IMR-90 (cell line): ENCODE measurements at regions not wholly inside any gene's neighbourhood (a gene's known extent, or its start where the extent isn't known, plus 50 kb on each side); places are given as distances from the start of the nearest gene placed in this dataset.

ENCODE experiments used
- ATAC-seq: fragments of 200-7000 bp; cut with Tn5 transposase; 2 replicates; pipeline ENCODE4 v1.9.1; 2020; ENCODE audit warnings: low read depth, mild to moderate bottlenecking, moderate library complexity
- BruUV-seq: library from RNA; stranded (reverse); fragments of 400-500 nt; replicated peaks from 2 replicates; lab custom pipeline; 2021; lab: Mats Ljungman, UMichigan
- CTCF ChIA-PET: fragments of 300-600 bp; formaldehyde crosslinking; extraction: SDS; loops from one replicate; lab custom pipeline; 2021; ENCODE audit warnings: antibody characterized with exemption; lab: Yijun Ruan, JAX
- POLR2A ChIA-PET: fragments of 300-600 bp; sonication (Branson Sonifier 250); formaldehyde crosslinking; loops from one replicate; lab custom pipeline; 2022; ENCODE audit warnings: antibody characterized with exemption; ENCODE audit not compliant: unreplicated experiment; lab: Charles Lee
- DNase-seq: peaks from one replicate; pipeline ENCODE4 v3.0.0; 2013
- H2AFZ ChIP-seq: replicated peaks from 2 replicates; pipeline ENCODE3; 2013; ENCODE audit warnings: low read length, mild to moderate bottlenecking; ENCODE audit not compliant: poor library complexity
- H2AK5ac ChIP-seq: 2 replicates; pipeline ENCODE4 v1.6.1; 2013; ENCODE audit warnings: low read depth, low read length, inconsistent platforms
- H2AK9ac ChIP-seq: replicated peaks from 2 replicates; pipeline ENCODE3; 2013; ENCODE audit warnings: mild to moderate bottlenecking, low read depth, low read length, moderate library complexity; ENCODE audit not compliant: poor library complexity
- H2BK120ac ChIP-seq: 2 replicates; pipeline ENCODE4 v1.6.1; 2013; ENCODE audit warnings: low read depth, low read length, inconsistent platforms
- H2BK15ac ChIP-seq: 3 replicates; pipeline ENCODE4 v1.6.1; 2013; ENCODE audit warnings: low read depth, low read length, inconsistent platforms
- H2BK20ac ChIP-seq: 2 replicates; pipeline ENCODE4 v1.6.1; 2013; ENCODE audit warnings: low read depth, mild to moderate bottlenecking, inconsistent platforms, low read length, moderate library complexity
- H2BK5ac ChIP-seq: 2 replicates; pipeline ENCODE4 v1.6.1; 2013; ENCODE audit warnings: mild to moderate bottlenecking, low read depth, low read length, inconsistent platforms; ENCODE audit not compliant: poor library complexity, severe bottlenecking
- H3K14ac ChIP-seq: replicated peaks from 2 replicates; pipeline ENCODE4 v1.6.1; 2013; ENCODE audit warnings: low read depth, low read length, inconsistent platforms
- H3K18ac ChIP-seq: 2 replicates; pipeline ENCODE4 v1.6.1; 2013; ENCODE audit warnings: low read depth, low read length, control low read depth
- H3K23ac ChIP-seq: 2 replicates; pipeline ENCODE4 v1.6.1; 2013; ENCODE audit warnings: low read depth, low read length, inconsistent platforms
- H3K27ac ChIP-seq: 2 replicates; pipeline ENCODE4 v1.5.1; 2013; ENCODE audit warnings: mild to moderate bottlenecking, control low read depth, low read length; ENCODE audit not compliant: insufficient read depth
- H3K27me3 ChIP-seq: 2 replicates; pipeline ENCODE4 v1.6.1; 2013; ENCODE audit warnings: low read length; ENCODE audit not compliant: control insufficient read depth, insufficient read depth
- H3K36me3 ChIP-seq: 2 replicates; pipeline ENCODE4 v1.6.1; 2013; ENCODE audit warnings: low read length, mixed read lengths; ENCODE audit not compliant: control insufficient read depth, insufficient read depth
- H3K4ac ChIP-seq: 2 replicates; pipeline ENCODE4 v1.6.1; 2013; ENCODE audit warnings: low read depth, low read length, inconsistent platforms
- H3K4me1 ChIP-seq: 2 replicates; pipeline ENCODE4 v1.6.1; 2013; ENCODE audit warnings: low read length, mixed read lengths; ENCODE audit not compliant: control insufficient read depth, insufficient read depth
- H3K4me2 ChIP-seq: 2 replicates; pipeline ENCODE4 v1.6.1; 2013; ENCODE audit warnings: low read depth, mild to moderate bottlenecking, control low read depth, low read length, moderate library complexity
- H3K4me3 ChIP-seq: 2 replicates; pipeline ENCODE4 v1.5.1; 2013; ENCODE audit warnings: low read depth, mild to moderate bottlenecking, control low read depth, low read length, moderate library complexity; ENCODE audit not compliant: insufficient read depth
- H3K56ac ChIP-seq: 2 replicates; pipeline ENCODE4 v1.6.1; 2013; ENCODE audit warnings: low read length, inconsistent platforms; ENCODE audit not compliant: insufficient read depth; ENCODE audit errors: extremely low read depth
- H3K79me1 ChIP-seq, 2 experiments: 2 replicates each; pipeline ENCODE4 v1.6.1; 2013; ENCODE audit warnings: low read length in 2 of 2, inconsistent platforms in 1 of 2, low read depth in 1 of 2
- H3K9ac ChIP-seq: 2 replicates; pipeline ENCODE4 v1.6.1; 2013; ENCODE audit warnings: low read depth, low read length, control low read depth
- H3K9me1 ChIP-seq: 2 replicates; pipeline ENCODE4 v1.6.1; 2013; ENCODE audit warnings: low read length, inconsistent platforms; ENCODE audit not compliant: insufficient read depth
- H3K9me3 ChIP-seq: 2 replicates; pipeline ENCODE4 v1.6.1; 2013; ENCODE audit warnings: low read length; ENCODE audit not compliant: control insufficient read depth, insufficient read depth
- H4K20me1 ChIP-seq: 2 replicates; pipeline ENCODE4 v1.6.1; 2013; ENCODE audit warnings: low read length, inconsistent platforms; ENCODE audit not compliant: insufficient read depth
- H4K5ac ChIP-seq: 2 replicates; pipeline ENCODE4 v1.6.1; 2013; ENCODE audit warnings: mild to moderate bottlenecking, low read depth, low read length, control low read depth
- H4K8ac ChIP-seq, 2 experiments: 2 replicates each; pipeline ENCODE4 v1.6.1; 2013; ENCODE audit warnings: low read depth in 2 of 2, low read length in 2 of 2, control low read depth in 1 of 2, inconsistent platforms in 1 of 2
- H4K91ac ChIP-seq: 2 replicates; pipeline ENCODE4 v1.6.1; 2013; ENCODE audit warnings: low read depth, low read length, inconsistent platforms; ENCODE audit not compliant: insufficient read depth
- BHLHE40 ChIP-seq: fragments of 150-350 bp; IDR thresholded peaks from 2 replicates; pipeline ENCODE4 v1.6.1; 2016; ENCODE audit warnings: mild to moderate bottlenecking, low read depth, low read length
- CEBPB ChIP-seq: IDR thresholded peaks from 2 replicates; pipeline ENCODE4 v1.6.1; 2012; ENCODE audit warnings: low read depth, low read length, improper control_type of control experiment
- CHD1 ChIP-seq: IDR thresholded peaks from 2 replicates; pipeline ENCODE4 v1.6.1; 2012; ENCODE audit warnings: low read depth, low read length, improper control_type of control experiment
- CTCF ChIP-seq: conservative IDR thresholded peaks from 2 replicates; pipeline ENCODE4 v1.5.1; 2012; ENCODE audit warnings: mild to moderate bottlenecking, low read depth, low read length, improper control_type of control experiment
- FOS ChIP-seq: fragments of 150-350 bp; IDR thresholded peaks from 2 replicates; pipeline ENCODE4 v1.6.1; 2016; ENCODE audit warnings: low read depth, low read length
- MAFK ChIP-seq: IDR thresholded peaks from 2 replicates; pipeline ENCODE4 v1.6.1; 2012; ENCODE audit warnings: low read depth, low read length, improper control_type of control experiment
- MAZ ChIP-seq: IDR thresholded peaks from 2 replicates; pipeline ENCODE4 v1.6.1; 2012; ENCODE audit warnings: low read depth, mild to moderate bottlenecking, low read length, improper control_type of control experiment, moderate library complexity, borderline replicate concordance
- MXI1 ChIP-seq: IDR thresholded peaks from 2 replicates; pipeline ENCODE4 v1.6.1; 2012; ENCODE audit warnings: low read depth, mild to moderate bottlenecking, low read length, moderate library complexity, borderline replicate concordance
- NFE2L2 ChIP-seq: fragments of 150-350 bp; IDR thresholded peaks from 2 replicates; pipeline ENCODE4 v1.6.1; 2016; ENCODE audit warnings: low read depth, mild to moderate bottlenecking, low read length
- POLR2A ChIP-seq: IDR thresholded peaks from 2 replicates; pipeline ENCODE4 v1.6.1; 2012; ENCODE audit warnings: mild to moderate bottlenecking, low read depth, low read length
- RAD21 ChIP-seq: IDR thresholded peaks from 2 replicates; pipeline ENCODE4 v1.6.1; 2012; ENCODE audit warnings: low read length, improper control_type of control experiment
- RCOR1 ChIP-seq: IDR thresholded peaks from 2 replicates; pipeline ENCODE4 v1.6.1; 2012; ENCODE audit warnings: mild to moderate bottlenecking, low read length, improper control_type of control experiment; ENCODE audit not compliant: insufficient replicate concordance
- RFX5 ChIP-seq: IDR thresholded peaks from 2 replicates; pipeline ENCODE4 v1.8.0; 2012; ENCODE audit warnings: low read depth, mild to moderate bottlenecking, low read length, moderate library complexity
- SMC3 ChIP-seq: fragments of 150-350 bp; IDR thresholded peaks from 2 replicates; pipeline ENCODE4 v1.6.1; 2016; ENCODE audit warnings: low read depth, mild to moderate bottlenecking, antibody characterized with exemption, low read length, moderate library complexity
- USF2 ChIP-seq: fragments of 150-350 bp; IDR thresholded peaks from 2 replicates; pipeline ENCODE4 v1.6.1; 2017; ENCODE audit warnings: mild to moderate bottlenecking, antibody characterized with exemption, low read length, low read depth
- WGBS, 2 experiments: methylation state at CpG; one replicate each; pipeline versions ENCODE4 v1.1.5 to v1.1.7; 2013; ENCODE audit warnings: missing lambda C conversion rate in 2 of 2; ENCODE audit not compliant: insufficient read length in 1 of 2; ENCODE audit errors: extremely low coverage in 2 of 2; 5-methylcytosine and 5-hydroxymethylcytosine counted together
- dilution Hi-C: fragments of 300-500 bp; cut with HindIII; formaldehyde crosslinking; loops from one replicate; pipeline ENCODE4 v1.14.3; 2018; ENCODE audit warnings: low sequenced_read_pairs; ENCODE audit not compliant: unreplicated experiment
- in situ Hi-C: fragments of 300-500 bp; cut with MboI; formaldehyde crosslinking; loops from 3 replicates; pipeline ENCODE4 v1.14.3; 2019; ENCODE audit warnings: low sequenced_read_pairs, inconsistent platforms, mixed read lengths
- intact Hi-C: fragments of 100-400 bp; cut with micrococcal nuclease; formaldehyde crosslinking; loops from 2 replicates; pipeline ENCODE4 v1.10.0; 2022
- TF ChIP-seq, protein P1 (sequence below): fragments of 150-350 bp; IDR thresholded peaks from 2 replicates; pipeline ENCODE4 v1.6.1; 2016; ENCODE audit warnings: low read depth, mild to moderate bottlenecking, low read length, moderate library complexity, borderline replicate concordance

- Histone ChIP-seq H4K8ac (no peak overlapping the region), H2AK9ac (no peak overlapping the region), H3K9me1 (no peaks in the 10 kb centered on the region), H2BK15ac (no peak overlapping the region), H3K14ac (no peak overlapping the region), H4K5ac (no peak overlapping the region), H4K20me1 (no peaks in the 10 kb centered on the region), H3K4me1 (no peaks in the 10 kb centered on the region), H3K36me3 (no peaks in the 10 kb centered on the region), H2AK5ac (no peak overlapping the region), H2BK120ac (no peak overlapping the region), H4K91ac (no peak overlapping the region), H2BK5ac (no peak overlapping the region), H3K18ac (no peak overlapping the region), H2AFZ (no peak overlapping the region), H3K27me3 (no peaks in the 10 kb centered on the region), H2BK20ac (no peak overlapping the region), H3K9ac (no peak overlapping the region), H3K27ac (no peak overlapping the region), H3K56ac (no peak overlapping the region), H3K9me3 (no peaks in the 10 kb centered on the region), H3K4me2 (no peak overlapping the region), H3K4ac (no peak overlapping the region), H3K79me1 (no peaks in the 10 kb centered on the region), H3K4me3 (no peak overlapping the region), H3K23ac (no peak overlapping the region)
- TF ChIP-seq, protein P1, sequence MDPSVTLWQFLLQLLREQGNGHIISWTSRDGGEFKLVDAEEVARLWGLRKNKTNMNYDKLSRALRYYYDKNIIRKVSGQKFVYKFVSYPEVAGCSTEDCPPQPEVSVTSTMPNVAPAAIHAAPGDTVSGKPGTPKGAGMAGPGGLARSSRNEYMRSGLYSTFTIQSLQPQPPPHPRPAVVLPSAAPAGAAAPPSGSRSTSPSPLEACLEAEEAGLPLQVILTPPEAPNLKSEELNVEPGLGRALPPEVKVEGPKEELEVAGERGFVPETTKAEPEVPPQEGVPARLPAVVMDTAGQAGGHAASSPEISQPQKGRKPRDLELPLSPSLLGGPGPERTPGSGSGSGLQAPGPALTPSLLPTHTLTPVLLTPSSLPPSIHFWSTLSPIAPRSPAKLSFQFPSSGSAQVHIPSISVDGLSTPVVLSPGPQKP, result no peak
- TF ChIP-seq SMC3 (no peak), MAFK (no peak), CHD1 (no peak), POLR2A (no peak), BHLHE40 (no peak), CEBPB (no peak), USF2 (no peak), FOS (no peak), RCOR1 (no peak), RAD21 (no peak), NFE2L2 (no peak), RFX5 (no peak), MAZ (no peak), CTCF (no peak), MXI1 (no peak)
- DNase-seq (no peak), ATAC-seq (no peak)
- CTCF ChIA-PET, result no interaction called here
- in situ Hi-C loops, result no loop called here
- POLR2A ChIA-PET, result no interaction called here
- BruUV-seq, result no TSS peak
- WGBS, 2 experiments, result no CpG with 5 or more reads among the region's 2 CpGs
- intact Hi-C loops, result no loop called here
- dilution Hi-C loops, result no loop called here
Observed at GRCh38 chr3:159038405-159038804, 236.6 kb downstream of the MFSD1 start.
